Parathyroid adenoma (tissue), 2 donors: ENCODE measurements at regions not wholly inside any gene's neighbourhood (a gene's known extent, or its start where the extent isn't known, plus 50 kb on each side); places are given as distances from the start of the nearest gene placed in this dataset.

Experiments
- H2AFZ ChIP-seq: fragments of 300-600 bp; sonication (generic); one replicate; pipeline ENCODE4 v1.7.0; 2017; ENCODE audit warnings: antibody characterized with exemption, mild to moderate bottlenecking
- H3K27ac ChIP-seq: fragments of 300-600 bp; sonication (generic); one replicate; pipeline ENCODE4 v1.7.0; 2017
- H3K27me3 ChIP-seq: fragments of 300-600 bp; sonication (generic); one replicate; pipeline ENCODE4 v1.7.0; 2017; ENCODE audit warnings: low read length; ENCODE audit not compliant: control insufficient read depth, insufficient read depth
- H3K36me3 ChIP-seq: fragments of 300-600 bp; sonication (generic); one replicate; pipeline ENCODE4 v1.7.0; 2017; ENCODE audit warnings: low read length; ENCODE audit not compliant: control insufficient read depth, insufficient read depth
- H3K4me1 ChIP-seq: fragments of 300-600 bp; sonication (generic); one replicate; pipeline ENCODE4 v1.7.0; 2017; ENCODE audit warnings: control low read depth
- H3K4me2 ChIP-seq: fragments of 300-600 bp; sonication (generic); one replicate; pipeline ENCODE4 v1.7.0; 2017; ENCODE audit warnings: low read length
- H3K4me3 ChIP-seq: fragments of 300-600 bp; sonication (generic); one replicate; pipeline ENCODE4 v1.7.0; 2017; ENCODE audit warnings: low read depth, low read length
- H3K79me2 ChIP-seq: fragments of 300-600 bp; sonication (generic); one replicate; pipeline ENCODE4 v1.7.0; 2017; ENCODE audit warnings: control low read depth
- H3K9ac ChIP-seq: fragments of 300-600 bp; sonication (generic); one replicate; pipeline ENCODE4 v1.7.0; 2017; ENCODE audit warnings: mild to moderate bottlenecking
- H3K9me3 ChIP-seq: fragments of 300-600 bp; sonication (generic); one replicate; pipeline ENCODE4 v1.7.0; 2017; ENCODE audit warnings: low read length; ENCODE audit not compliant: control insufficient read depth
- TF ChIP-seq, protein P1 (sequence below): fragments of 300-600 bp; sonication (generic); IDR thresholded peaks from one replicate; pipeline ENCODE4 v1.7.0; 2017; ENCODE audit warnings: antibody characterized with exemption, mild to moderate bottlenecking
- donor health status: primary hyperparathyroidism.

DNA sequence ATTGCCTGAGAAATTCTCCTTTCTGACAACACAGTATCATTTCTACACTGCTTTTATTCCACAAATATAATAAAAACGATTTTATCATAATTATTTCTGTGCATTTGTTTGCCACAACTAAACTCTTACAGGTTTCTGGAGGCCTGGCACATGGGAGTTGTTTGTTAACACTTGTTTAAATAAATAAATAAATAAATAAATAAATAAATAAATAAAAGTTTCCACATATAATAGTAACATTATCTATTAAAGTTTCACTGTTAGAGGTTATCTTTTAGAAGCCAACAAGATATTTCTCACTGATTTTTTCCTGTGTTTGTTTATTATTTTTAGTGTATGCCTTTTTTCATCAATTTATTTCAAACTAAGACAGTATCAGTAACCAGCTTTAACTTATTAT, 323.3 kb downstream of the FOXG1 start:
- Histone ChIP-seq H3K4me3 (no peak overlapping the region), H3K27me3 (no peaks in the 10 kb centered on the region)

DNA sequence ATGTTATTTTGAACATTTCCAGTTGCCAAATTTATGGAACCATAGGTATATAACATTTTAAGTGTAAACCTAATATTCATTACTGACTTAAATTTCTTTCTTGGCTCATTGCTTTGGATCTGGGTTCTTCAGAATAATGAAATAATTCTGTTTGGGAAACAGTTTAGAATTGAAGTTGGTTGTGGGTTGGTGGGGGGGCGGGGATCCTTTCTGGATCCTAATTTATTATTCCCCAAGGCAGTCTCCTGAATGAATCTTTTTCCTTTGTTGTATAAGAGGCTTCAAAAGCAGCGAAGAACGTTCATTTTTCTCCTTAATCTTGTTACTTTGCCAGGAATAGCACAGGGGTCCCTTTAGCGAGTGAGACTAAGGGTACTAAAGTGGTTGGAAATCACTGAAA, 325.5 kb downstream of the FOXG1 start:
- Histone ChIP-seq H3K27me3 (no peaks in the 10 kb centered on the region), H3K9ac (no peak overlapping the region), H3K4me1 (no peaks in the 10 kb centered on the region), H3K4me2 (no peak overlapping the region), H3K9me3 (no peaks in the 10 kb centered on the region), H3K79me2 (no peaks in the 10 kb centered on the region), H3K4me3 (no peak overlapping the region), H2AFZ (no peak overlapping the region), H3K27ac (no peak overlapping the region), H3K36me3 (no peaks in the 10 kb centered on the region)
- TF ChIP-seq, protein P1, sequence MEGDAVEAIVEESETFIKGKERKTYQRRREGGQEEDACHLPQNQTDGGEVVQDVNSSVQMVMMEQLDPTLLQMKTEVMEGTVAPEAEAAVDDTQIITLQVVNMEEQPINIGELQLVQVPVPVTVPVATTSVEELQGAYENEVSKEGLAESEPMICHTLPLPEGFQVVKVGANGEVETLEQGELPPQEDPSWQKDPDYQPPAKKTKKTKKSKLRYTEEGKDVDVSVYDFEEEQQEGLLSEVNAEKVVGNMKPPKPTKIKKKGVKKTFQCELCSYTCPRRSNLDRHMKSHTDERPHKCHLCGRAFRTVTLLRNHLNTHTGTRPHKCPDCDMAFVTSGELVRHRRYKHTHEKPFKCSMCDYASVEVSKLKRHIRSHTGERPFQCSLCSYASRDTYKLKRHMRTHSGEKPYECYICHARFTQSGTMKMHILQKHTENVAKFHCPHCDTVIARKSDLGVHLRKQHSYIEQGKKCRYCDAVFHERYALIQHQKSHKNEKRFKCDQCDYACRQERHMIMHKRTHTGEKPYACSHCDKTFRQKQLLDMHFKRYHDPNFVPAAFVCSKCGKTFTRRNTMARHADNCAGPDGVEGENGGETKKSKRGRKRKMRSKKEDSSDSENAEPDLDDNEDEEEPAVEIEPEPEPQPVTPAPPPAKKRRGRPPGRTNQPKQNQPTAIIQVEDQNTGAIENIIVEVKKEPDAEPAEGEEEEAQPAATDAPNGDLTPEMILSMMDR = no peak

More for the DNA sequence above, 323.3 kb downstream of the FOXG1 start:
- Histone ChIP-seq H3K27ac (no peak overlapping the region), H3K4me2 (no peak overlapping the region), H3K4me1 (no peaks in the 10 kb centered on the region), H3K9ac (no peak overlapping the region), H3K79me2 (no peaks in the 10 kb centered on the region), H3K36me3 (no peaks in the 10 kb centered on the region), H2AFZ (no peak overlapping the region), H3K9me3 (no peaks in the 10 kb centered on the region)
- TF ChIP-seq, protein P1 = no peak

DNA sequence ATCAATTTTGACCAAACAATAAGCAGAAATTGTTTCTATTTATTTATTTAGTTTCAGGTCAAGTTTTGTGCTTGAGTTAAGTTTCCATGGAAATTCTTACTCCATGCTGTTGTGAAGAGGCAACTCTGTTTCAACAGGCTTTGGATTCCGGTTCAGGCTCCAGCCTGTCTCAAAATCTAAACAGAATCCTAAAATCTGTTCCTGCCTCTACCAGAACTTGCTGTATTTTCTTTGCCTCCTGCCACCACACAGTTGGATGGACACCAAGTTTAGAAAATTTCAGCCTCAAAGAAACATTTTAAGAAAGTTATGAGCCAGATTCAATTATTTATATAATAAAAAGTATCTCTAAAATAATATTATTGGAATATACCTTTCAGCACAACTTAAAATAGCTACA, 330.9 kb downstream of the FOXG1 start:
- Histone ChIP-seq H3K79me2 (no peaks in the 10 kb centered on the region), H3K4me2 (no peak overlapping the region), H3K36me3 (no peaks in the 10 kb centered on the region), H2AFZ (no peak overlapping the region), H3K4me3 (no peak overlapping the region), H3K9me3 (no peaks in the 10 kb centered on the region), H3K27ac (no peak overlapping the region), H3K9ac (no peak overlapping the region), H3K4me1 (no peaks in the 10 kb centered on the region), H3K27me3 (no peaks in the 10 kb centered on the region)
- TF ChIP-seq, protein P1 = no peak

DNA sequence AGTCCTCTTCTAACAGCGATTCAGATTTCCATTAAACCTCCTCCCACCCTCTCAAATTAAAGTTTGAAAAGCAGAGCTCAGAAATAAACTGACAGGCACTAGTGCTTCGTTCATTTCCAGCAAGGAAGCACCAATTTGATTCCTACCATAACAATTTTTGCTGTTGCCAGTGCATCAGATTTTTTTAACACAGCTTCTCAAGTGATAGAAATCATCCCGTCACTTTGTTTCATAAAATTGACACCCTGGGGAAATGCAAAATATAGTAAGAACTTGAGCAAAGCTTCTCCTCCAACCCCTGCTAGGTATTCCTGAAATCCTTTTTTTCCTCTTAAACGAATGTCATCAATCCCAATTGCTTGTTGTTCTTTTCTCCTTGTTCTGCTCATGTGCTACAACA, 332.1 kb downstream of the FOXG1 start:
- Histone ChIP-seq H3K4me3 (no peak overlapping the region), H3K79me2 (no peaks in the 10 kb centered on the region), H3K36me3 (no peaks in the 10 kb centered on the region), H3K9ac (no peak overlapping the region), H3K27me3 (no peaks in the 10 kb centered on the region), H3K4me2 (no peak overlapping the region), H3K27ac (no peak overlapping the region), H3K9me3 (no peaks in the 10 kb centered on the region), H3K4me1 (no peaks in the 10 kb centered on the region), H2AFZ (no peak overlapping the region)
- TF ChIP-seq, protein P1 = no peak

DNA sequence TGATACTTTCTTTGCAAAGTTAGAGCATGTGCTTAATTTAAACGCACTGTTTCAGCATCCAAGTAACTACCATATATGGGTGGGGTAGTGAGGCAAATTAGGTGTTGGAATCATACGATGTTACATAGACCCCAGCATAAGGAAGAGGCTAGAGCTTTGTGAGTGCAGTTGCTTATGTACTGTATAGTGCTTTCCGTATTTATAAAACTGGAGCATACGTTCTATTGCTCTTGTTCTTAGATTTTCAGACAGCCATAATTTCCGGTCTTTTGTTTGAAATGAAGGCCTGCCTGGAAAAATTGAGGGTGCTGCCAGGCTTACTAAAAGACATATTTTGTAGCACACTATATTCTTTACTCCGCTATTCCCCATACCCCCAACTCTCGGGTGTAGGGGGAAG, 335.7 kb downstream of the FOXG1 start:
- H3K36me3 ChIP-seq = no peaks in the 10 kb centered on the region
- H3K4me2 ChIP-seq = no peak overlapping the region
- H3K79me2 ChIP-seq = no peaks in the 10 kb centered on the region
- H3K27me3 ChIP-seq = no peaks in the 10 kb centered on the region
- no peak overlapping the region for H2AFZ ChIP-seq
- H3K9ac ChIP-seq = no peak overlapping the region
- H3K4me3 ChIP-seq = no peak overlapping the region
- TF ChIP-seq, protein P1 = no peak
- no peaks in the 10 kb centered on the region for H3K9me3 ChIP-seq
- H3K27ac ChIP-seq = no peak overlapping the region
- H3K4me1 ChIP-seq = no peaks in the 10 kb centered on the region
